ENCODE measurements at regions not wholly inside any gene's neighbourhood (a gene's known extent, or its start where the extent isn't known, plus 50 kb on each side); places are given as distances from the start of the nearest gene placed in this dataset.
"Not testable (repeated sequence)": the region's sequence is repeated elsewhere in the genome, so short reads cannot be mapped to it uniquely, and the experiment has no call there.

DNA sequence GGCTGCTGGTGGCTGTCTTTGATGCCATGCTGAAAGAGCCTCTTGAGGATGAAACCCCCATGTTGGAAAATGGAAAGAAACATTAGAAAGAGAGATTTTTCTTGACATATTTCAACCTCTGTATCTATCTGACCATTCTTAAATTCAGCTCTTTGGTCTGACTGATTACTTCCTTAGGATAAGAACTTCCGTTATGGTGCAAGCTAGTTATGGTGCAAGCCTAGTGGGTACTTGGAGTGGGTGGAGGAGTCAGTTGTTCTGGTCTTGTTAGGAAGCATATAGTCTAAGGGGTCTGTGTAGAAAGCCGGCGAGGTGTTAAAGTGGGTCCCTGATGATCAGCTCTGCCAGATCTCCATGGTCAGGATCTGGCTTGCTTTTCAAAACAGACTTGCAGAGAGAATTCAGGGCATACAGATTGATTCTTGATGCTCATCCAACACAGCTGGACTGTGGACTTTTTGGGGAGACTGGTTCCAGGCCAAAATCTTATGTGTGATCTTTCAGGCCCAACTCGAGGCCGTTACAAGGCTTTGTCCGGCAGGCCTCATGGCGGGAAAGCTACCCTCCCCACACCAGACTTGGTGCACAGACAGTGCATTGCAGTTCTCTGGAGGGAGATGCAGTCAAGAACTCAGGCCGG lies 82.8 kb upstream of the BOD1L1 start:
- Mint-ChIP-seq H3K27me3 (peaks cover 32% of the 10 kb centered on the region), H3K4me3 (no peak overlapping the region), H3K9me3 (no peaks in the 10 kb centered on the region), H3K27ac (ENCODE audit: low read depth) (no peak overlapping the region), H3K4me1 (no peaks in the 10 kb centered on the region), H3K36me3 (ENCODE audit: insufficient read depth) (no peaks in the 10 kb centered on the region)
- ATAC-seq (replicated peaks; ENCODE audit: extremely low read depth, poor library complexity, severe bottlenecking), result no peak
- no peak for DNase-seq (ENCODE audit: low spot score in 2 of 2)

DNA sequence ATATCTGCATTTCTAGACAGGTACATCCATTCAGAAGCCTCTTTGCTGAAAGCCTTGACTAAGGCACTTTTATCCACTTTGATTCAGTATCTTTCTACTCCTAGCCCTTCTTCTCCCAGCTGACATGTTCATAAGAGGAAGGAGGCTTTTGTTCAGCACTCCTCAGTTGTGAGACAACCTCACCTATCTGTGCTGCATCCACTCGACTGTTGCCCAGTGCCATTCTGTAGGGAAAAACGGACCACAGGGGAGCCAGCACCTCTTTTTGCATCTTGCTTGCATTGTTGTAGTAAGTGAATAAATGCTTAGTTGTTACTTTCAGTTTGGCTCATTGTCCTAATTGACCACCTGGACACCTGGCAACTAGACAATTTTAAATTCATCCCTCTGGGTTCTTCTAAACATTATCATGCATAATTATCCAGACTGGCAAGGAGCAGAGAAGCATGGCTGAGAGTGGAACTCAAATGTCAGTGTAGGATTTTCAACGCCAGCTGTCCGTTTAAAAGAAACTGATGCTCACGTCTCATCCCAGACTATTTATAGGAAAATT lies 83.8 kb upstream of the BOD1L1 start:
- DNase-seq (ENCODE audit: low spot score in 2 of 2), result no peak
- Mint-ChIP-seq H3K27me3 (peaks cover 32% of the 10 kb centered on the region), H3K4me3 (no peak overlapping the region), H3K36me3 (ENCODE audit: insufficient read depth) (no peaks in the 10 kb centered on the region), H3K4me1 (no peaks in the 10 kb centered on the region), H3K9me3 (no peaks in the 10 kb centered on the region), H3K27ac (ENCODE audit: low read depth) (no peak overlapping the region)
- ATAC-seq (replicated peaks; ENCODE audit: extremely low read depth, poor library complexity, severe bottlenecking), result no peak

DNA sequence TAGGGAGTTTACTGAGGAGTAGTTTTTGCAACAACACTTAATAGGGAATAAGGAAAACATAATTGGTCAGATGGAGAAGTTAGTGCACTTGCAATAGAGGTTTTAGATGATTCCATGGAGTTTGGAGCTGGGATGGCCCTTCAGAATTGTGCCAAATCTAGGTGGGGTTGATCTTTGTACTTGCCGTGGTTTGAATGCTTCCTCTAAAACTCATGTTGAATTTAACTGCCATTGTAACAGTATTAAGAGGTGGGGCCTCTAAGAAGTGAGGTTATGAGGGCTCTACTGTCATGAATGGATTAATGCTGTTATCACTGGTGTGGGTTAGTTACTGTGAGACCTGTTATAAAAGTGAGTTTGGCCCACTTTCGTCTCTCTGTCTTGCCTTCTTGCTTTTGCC lies 94.4 kb upstream of the BOD1L1 start:
- H3K36me3 Mint-ChIP-seq (ENCODE audit: insufficient read depth), result peaks cover 2% of the 10 kb centered on the region
- H3K9me3 Mint-ChIP-seq, result peaks cover 10% of the 10 kb centered on the region
- no peak overlapping the region for H3K4me3 Mint-ChIP-seq
- ATAC-seq (replicated peaks; ENCODE audit: extremely low read depth, poor library complexity, severe bottlenecking) (no peak), DNase-seq (ENCODE audit: low spot score in 2 of 2) (no peak)
- no peaks in the 10 kb centered on the region for H3K4me1 Mint-ChIP-seq
- no peaks in the 10 kb centered on the region for H3K27me3 Mint-ChIP-seq
- H3K27ac Mint-ChIP-seq (ENCODE audit: low read depth), result no peak overlapping the region

DNA sequence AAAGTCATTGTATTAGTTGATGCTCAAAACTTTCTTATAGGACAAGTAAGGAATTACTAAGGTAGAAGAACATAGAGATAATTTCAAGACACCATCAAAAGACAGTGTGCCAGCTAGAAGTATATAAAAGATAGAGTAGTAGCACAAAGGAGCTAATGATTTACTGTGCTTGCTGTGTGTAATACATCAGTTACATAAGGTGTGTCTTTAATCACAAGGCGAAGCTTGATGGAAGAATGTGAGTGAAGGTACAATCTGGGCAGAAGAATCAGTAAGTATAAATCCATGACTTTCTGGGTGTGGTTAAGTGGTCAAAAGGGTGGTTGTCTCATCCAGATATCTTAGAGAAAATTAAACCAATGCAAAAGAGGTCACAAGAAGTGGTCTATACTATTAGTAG lies 95.1 kb upstream of the BOD1L1 start:
- H3K27me3 Mint-ChIP-seq, result no peaks in the 10 kb centered on the region
- peaks cover 10% of the 10 kb centered on the region for H3K9me3 Mint-ChIP-seq
- ATAC-seq (replicated peaks; ENCODE audit: extremely low read depth, poor library complexity, severe bottlenecking) (no peak), DNase-seq (ENCODE audit: low spot score in 2 of 2) (no peak)
- no peak overlapping the region for H3K27ac Mint-ChIP-seq (ENCODE audit: low read depth)
- H3K4me1 Mint-ChIP-seq, result no peaks in the 10 kb centered on the region
- peaks cover 2% of the 10 kb centered on the region for H3K36me3 Mint-ChIP-seq (ENCODE audit: insufficient read depth)
- H3K4me3 Mint-ChIP-seq, result no peak overlapping the region

DNA sequence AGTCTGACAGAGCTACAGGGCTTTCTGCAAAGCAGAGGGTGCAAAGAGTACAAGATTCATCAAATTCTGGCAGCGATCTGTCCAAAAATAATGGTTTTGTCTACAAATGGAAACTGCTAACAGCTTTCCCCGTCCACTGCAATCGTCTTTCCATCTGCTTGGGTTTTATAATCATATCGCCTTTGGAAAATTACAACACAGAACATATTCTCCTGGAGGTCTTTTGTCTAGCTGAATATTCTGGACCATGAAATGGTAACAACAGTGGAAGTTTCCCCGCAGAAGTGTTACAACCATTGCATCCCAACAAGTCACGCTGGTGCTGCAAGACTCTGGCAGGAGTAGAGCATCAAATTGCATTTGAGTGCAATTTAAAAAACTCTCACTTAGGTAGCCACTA lies 101.2 kb upstream of the BOD1L1 start:
- no peak for DNase-seq (ENCODE audit: low spot score in 2 of 2)
- Mint-ChIP-seq H3K4me3 (no peak overlapping the region), H3K4me1 (no peaks in the 10 kb centered on the region), H3K27me3 (peaks cover 10% of the 10 kb centered on the region), H3K9me3 (peaks cover 10% of the 10 kb centered on the region), H3K36me3 (ENCODE audit: insufficient read depth) (no peaks in the 10 kb centered on the region), H3K27ac (ENCODE audit: low read depth) (no peak overlapping the region)
- ATAC-seq (replicated peaks; ENCODE audit: extremely low read depth, poor library complexity, severe bottlenecking), result no peak

GRCh38 chr4:13731019-13731418 lies 103.5 kb upstream of the BOD1L1 start:
- Mint-ChIP-seq H3K27ac (ENCODE audit: low read depth) (no peak overlapping the region), H3K4me3 (no peak overlapping the region), H3K4me1 (no peaks in the 10 kb centered on the region), H3K27me3 (peaks cover 10% of the 10 kb centered on the region), H3K36me3 (ENCODE audit: insufficient read depth) (peaks cover 2% of the 10 kb centered on the region), H3K9me3 (peaks cover 4% of the 10 kb centered on the region)
- ATAC-seq (replicated peaks; ENCODE audit: extremely low read depth, poor library complexity, severe bottlenecking) (no peak), DNase-seq (ENCODE audit: low spot score in 2 of 2) (no peak)

- H3K9me3 Mint-ChIP-seq, result no peaks in the 10 kb centered on the region
- no peak overlapping the region for H3K4me3 Mint-ChIP-seq
- H3K36me3 Mint-ChIP-seq (ENCODE audit: insufficient read depth), result peaks cover 2% of the 10 kb centered on the region
- H3K27me3 Mint-ChIP-seq, result peaks cover 10% of the 10 kb centered on the region
- H3K4me1 Mint-ChIP-seq, result no peaks in the 10 kb centered on the region
- ATAC-seq (replicated peaks; ENCODE audit: extremely low read depth, poor library complexity, severe bottlenecking) (no peak), DNase-seq (ENCODE audit: low spot score in 2 of 2) (no peak)
- H3K27ac Mint-ChIP-seq (ENCODE audit: low read depth), result no peak overlapping the region
These were observed 106.3 kb upstream of the BOD1L1 start for GRCh38 chr4:13733817-13734216.

DNA sequence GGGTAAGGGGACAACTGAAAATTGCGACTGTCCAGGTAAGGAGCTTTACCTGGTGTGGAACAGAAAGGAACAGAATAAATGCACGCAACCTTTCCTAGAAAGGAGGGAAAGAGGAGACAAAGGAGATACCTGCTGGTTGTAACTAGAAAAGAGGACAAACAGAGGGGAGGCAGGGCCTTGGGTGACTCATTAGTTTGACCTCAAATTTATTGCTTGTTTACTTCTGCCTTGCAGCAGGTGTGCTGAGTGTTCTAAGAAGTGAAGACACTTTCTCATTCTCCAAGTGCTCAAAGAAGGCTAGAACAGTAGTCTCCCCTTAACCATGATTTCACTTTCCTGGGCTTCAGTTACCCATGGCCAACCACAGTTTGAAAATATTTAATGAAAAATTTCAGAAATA lies 123.1 kb upstream of the BOD1L1 start:
- ATAC-seq (replicated peaks; ENCODE audit: extremely low read depth, poor library complexity, severe bottlenecking), result no peak
- H3K27ac Mint-ChIP-seq (ENCODE audit: low read depth), result no peak overlapping the region
- peaks cover 13% of the 10 kb centered on the region for H3K9me3 Mint-ChIP-seq
- H3K27me3 Mint-ChIP-seq, result peaks cover 6% of the 10 kb centered on the region
- no peak overlapping the region for H3K4me3 Mint-ChIP-seq
- H3K4me1 Mint-ChIP-seq, result no peaks in the 10 kb centered on the region
- H3K36me3 Mint-ChIP-seq (ENCODE audit: insufficient read depth), result no peaks in the 10 kb centered on the region
- DNase-seq (ENCODE audit: low spot score in 2 of 2), result no peak

DNA sequence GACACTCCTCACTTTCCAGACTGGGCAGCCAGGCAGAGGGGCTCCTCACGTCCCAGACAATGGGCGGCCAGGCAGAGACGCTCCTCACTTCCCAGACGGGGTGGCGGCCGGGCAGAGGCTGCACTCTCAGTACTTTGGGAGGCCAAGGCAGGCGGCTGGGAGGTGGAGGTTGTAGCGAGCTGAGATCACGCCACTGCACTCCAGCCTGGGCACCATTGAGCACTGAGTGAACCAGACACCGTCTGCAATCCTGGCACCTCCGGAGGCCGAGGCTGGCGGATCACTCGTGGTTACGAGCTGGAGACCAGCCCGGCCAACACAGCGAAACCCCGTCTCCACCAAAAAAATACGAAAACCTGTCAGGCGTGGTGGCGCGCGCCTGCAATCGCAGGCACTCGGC lies 134.1 kb upstream of the BOD1L1 start:
- DNase-seq (ENCODE audit: low spot score in 2 of 2); H3K4me1 Mint-ChIP-seq; H3K4me3 Mint-ChIP-seq; H3K27me3 Mint-ChIP-seq; ATAC-seq (replicated peaks; ENCODE audit: extremely low read depth, poor library complexity, severe bottlenecking); H3K27ac Mint-ChIP-seq (ENCODE audit: low read depth); H3K36me3 Mint-ChIP-seq (ENCODE audit: insufficient read depth): not testable (repeated sequence)
- peaks cover 20% of the 10 kb centered on the region for H3K9me3 Mint-ChIP-seq

DNA sequence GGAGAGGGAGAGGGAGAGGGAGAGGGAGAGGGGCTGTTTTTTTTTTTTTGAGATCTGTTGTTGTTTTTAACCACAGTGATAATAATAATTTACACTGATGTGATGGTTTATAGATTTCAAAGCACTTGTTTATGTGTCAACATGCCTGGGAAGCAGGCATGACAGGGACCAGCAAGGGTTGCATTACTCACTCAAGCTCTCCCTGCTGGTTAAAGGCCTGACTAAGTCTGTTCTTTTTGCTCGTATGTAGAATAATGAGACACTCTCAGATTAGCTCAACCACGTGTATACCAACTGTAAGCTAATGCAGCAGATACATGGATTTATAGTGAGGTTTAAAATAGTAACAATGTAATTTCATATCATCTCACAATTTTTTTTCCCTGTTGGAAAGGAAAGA lies 134.6 kb upstream of the BOD1L1 start:
- Mint-ChIP-seq H3K27ac (ENCODE audit: low read depth) (no peak overlapping the region), H3K4me1 (no peaks in the 10 kb centered on the region), H3K9me3 (peaks cover 20% of the 10 kb centered on the region), H3K4me3 (no peak overlapping the region), H3K36me3 (ENCODE audit: insufficient read depth) (no peaks in the 10 kb centered on the region), H3K27me3 (no peaks in the 10 kb centered on the region)
- ATAC-seq (replicated peaks; ENCODE audit: extremely low read depth, poor library complexity, severe bottlenecking), result no peak
- DNase-seq (ENCODE audit: low spot score in 2 of 2), result no peak

DNA sequence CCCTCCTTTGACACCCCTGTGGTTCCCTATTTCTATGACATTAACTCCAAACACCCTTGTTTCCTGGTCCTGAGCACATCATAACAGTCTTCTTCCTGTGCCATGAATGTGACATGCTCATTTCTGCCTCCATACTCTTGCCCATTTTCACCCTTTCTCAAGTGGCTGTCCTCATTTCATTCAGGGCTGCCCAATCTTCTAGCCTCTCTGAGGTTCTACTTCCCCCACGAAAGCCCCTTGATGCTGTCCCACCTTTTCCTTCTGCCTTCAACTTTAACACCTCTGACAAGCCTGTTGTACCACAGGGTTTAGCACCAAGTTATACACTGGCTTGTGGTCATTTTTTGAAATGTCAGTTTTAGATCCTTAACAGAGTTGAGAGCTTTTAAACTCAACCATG lies 136.2 kb upstream of the BOD1L1 start:
- Mint-ChIP-seq H3K4me3 (no peak overlapping the region), H3K4me1 (no peaks in the 10 kb centered on the region), H3K9me3 (peaks cover 18% of the 10 kb centered on the region), H3K27ac (ENCODE audit: low read depth) (no peak overlapping the region), H3K36me3 (ENCODE audit: insufficient read depth) (no peaks in the 10 kb centered on the region), H3K27me3 (no peaks in the 10 kb centered on the region)
- DNase-seq (ENCODE audit: low spot score in 2 of 2) (no peak), ATAC-seq (replicated peaks; ENCODE audit: extremely low read depth, poor library complexity, severe bottlenecking) (no peak)

- Mint-ChIP-seq H3K4me1 (no peaks in the 10 kb centered on the region), H3K36me3 (ENCODE audit: insufficient read depth) (no peaks in the 10 kb centered on the region), H3K4me3 (no peak overlapping the region), H3K27ac (ENCODE audit: low read depth) (no peak overlapping the region), H3K27me3 (no peaks in the 10 kb centered on the region), H3K9me3 (peaks cover 10% of the 10 kb centered on the region)
- no peak for ATAC-seq (replicated peaks; ENCODE audit: extremely low read depth, poor library complexity, severe bottlenecking)
- DNase-seq (ENCODE audit: low spot score in 2 of 2), result no peak
These were observed 138.0 kb upstream of the BOD1L1 start for GRCh38 chr4:13765539-13765938.

- Mint-ChIP-seq H3K27me3 (no peaks in the 10 kb centered on the region), H3K27ac (ENCODE audit: low read depth) (no peak overlapping the region), H3K9me3 (peaks cover 23% of the 10 kb centered on the region), H3K4me3 (no peak overlapping the region), H3K4me1 (no peaks in the 10 kb centered on the region), H3K36me3 (ENCODE audit: insufficient read depth) (no peaks in the 10 kb centered on the region)
- DNase-seq (ENCODE audit: low spot score in 2 of 2), result no peak
- ATAC-seq (replicated peaks; ENCODE audit: extremely low read depth, poor library complexity, severe bottlenecking), result no peak
These were observed 139.4 kb upstream of the BOD1L1 start for GRCh38 chr4:13766761-13767540.

Data from central memory CD8-positive, alpha-beta T cell (primary cell).